ENCODE measurements at regions not wholly inside any gene's neighbourhood (a gene's known extent, or its start where the extent isn't known, plus 50 kb on each side); places are given as distances from the start of the nearest gene placed in this dataset.
"Not testable (repeated sequence)": the region's sequence is repeated elsewhere in the genome, so short reads cannot be mapped to it uniquely, and the experiment has no call there.

DNA sequence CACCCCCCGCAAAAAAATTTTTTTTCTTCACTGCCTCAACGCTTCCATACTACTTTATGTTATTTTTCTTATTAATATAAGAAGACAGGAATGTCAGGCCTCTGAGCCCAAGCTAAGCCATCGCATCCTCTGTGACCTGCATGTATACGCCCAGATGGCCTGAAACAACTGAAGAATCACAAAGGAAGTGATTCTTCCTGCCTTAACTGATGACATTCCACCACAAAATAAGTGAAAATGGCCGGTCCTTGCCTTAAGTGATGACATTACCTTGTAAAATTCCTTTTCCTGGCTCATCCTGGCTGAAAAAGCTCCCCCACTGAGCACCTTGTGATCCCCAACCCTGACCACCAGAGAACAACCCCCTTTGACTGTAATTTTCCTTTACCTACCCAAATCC lies 258.7 kb upstream of the KCND2 start:
- not testable (repeated sequence) for TF ChIP-seq CTCF (conservative IDR thresholded peaks at IDR 0.05; ENCODE audit: low read length); EZH2phosphoT487 (IDR thresholded peaks at IDR 0.05; ENCODE audit: borderline replicate concordance)

All from Loucy (cell line).